Ammon's horn (tissue), 1 donor: ENCODE measurements at regions not wholly inside any gene's neighbourhood (a gene's known extent, or its start where the extent isn't known, plus 50 kb on each side); places are given as distances from the start of the nearest gene placed in this dataset.
"Not testable (repeated sequence)": the region's sequence is repeated elsewhere in the genome, so short reads cannot be mapped to it uniquely, and the experiment has no call there.

Experiments
- DNase-seq: peaks from one replicate; pipeline ENCODE4 v3.0.0-alpha.2; 2016; ENCODE audit warnings: low spot score

DNA sequence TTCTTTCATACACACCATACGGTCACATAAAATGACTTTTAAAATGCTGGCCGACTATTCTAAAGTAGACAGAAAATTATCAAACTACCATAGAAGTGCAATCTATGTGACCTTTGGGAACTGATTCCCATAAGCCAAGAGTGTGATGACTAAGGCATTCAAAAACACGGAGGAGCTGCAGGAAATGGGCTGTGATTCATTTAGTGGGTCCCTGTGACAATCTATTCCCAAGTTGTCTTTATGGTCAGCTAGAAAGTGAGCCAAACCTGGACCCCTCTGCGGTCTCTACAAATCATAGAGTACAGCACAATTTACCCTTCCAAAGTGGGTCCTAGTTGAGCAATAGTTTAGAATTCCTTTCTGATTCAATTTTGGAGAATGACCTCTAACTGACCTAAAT is 251.5 kb upstream of the CBLB start:
- DNase-seq, result no peak

GRCh38 chr3:106121491-106122289 is 252.9 kb upstream of the CBLB start:
- no peak for DNase-seq

DNA sequence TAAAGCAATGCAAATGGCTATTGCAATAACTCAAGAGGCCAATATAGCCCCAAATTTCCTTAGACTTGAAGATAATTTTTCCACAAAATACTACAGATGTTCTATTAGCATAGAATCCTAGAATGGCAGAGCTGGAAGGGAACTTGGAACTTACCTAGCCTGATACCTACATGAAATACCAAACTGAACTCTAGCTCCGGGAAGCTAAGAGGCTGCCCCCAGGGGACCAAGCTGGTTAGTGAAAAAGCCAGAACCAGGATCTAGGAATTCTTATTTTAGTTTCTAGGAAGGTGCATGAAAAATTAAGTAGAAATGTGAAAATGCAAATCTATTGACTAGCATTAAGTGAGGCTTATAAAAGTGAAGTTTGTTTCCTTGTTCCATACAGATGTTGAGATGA is 256.0 kb upstream of the CBLB start:
- no peak for DNase-seq

GRCh38 chr3:106125321-106125720 is 256.5 kb upstream of the CBLB start:
- DNase-seq, result no peak

DNA sequence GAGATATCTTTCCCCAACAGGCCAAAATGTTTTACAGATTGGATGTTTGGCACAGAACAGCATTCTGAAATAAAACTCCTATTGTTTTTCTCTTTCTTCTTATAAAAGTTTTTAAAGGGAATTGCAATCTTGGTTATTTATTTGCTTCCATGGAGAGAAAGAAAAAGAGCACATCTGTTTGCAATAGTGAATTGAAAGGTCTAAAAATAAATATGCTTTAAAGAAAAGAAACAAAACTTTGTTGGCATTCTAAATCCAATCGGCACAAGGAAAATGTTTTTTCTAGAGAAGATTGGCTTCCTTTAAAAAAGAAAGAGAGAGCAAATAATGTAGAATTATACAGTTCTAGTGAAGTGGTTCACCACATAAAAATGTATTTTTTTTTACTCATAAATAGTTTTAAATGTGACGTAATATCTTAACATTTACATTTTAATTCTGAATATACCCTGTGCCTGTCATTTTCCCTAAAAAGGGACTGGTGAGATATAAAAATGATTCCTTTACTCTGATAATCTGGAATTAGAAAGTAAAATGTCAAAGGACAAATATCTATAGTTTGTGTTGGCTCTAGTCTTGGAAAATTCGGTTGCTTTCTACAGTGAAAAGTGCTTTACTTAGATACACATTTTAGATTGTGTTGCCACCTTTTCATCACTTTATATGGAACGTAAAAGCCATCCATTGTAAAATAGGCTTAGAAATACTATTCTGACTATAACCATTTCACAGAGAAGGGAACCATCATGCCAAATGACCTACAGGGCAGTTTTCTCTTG is 257.4 kb upstream of the CBLB start:
- DNase-seq, result no peak

DNA sequence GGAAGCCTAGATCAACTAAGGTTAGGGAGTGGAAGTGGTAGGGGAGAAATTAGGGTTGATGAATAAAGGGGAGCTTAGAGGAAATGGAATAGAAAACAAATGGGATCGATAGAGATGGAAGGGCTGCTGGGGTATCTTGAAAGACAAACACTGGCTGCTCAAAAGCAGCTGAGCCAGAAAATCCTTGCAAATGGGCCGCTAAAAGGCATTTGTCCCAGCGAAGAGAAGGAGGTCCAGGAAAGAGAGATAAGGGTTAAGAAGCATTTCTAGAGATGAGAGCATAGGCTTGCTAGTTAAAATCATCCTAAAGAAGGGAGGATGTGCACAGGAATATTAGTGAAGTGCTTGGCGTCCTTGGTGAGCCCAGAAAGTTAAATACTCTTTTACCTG is 258.0 kb upstream of the CBLB start:
- DNase-seq, result no peak

DNA sequence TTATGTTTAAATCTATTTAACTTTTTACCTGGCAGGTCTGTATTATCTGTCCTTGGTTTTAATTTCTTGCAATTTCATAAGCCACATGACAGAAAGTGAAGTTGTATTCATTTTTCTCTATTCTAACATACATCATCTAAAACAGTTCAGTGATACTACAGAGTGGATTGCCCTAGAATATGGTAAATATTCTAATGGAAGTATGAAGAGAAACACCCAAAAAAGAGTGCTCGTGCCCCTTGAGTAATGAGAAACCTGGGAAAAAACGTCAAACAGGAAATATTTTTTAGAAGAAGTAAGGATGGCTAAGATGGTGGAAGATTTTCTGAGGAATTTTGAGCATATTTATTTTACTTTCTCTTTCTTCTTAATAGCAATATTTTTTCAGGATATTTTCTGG is 261.1 kb upstream of the CBLB start:
- no peak for DNase-seq

DNA sequence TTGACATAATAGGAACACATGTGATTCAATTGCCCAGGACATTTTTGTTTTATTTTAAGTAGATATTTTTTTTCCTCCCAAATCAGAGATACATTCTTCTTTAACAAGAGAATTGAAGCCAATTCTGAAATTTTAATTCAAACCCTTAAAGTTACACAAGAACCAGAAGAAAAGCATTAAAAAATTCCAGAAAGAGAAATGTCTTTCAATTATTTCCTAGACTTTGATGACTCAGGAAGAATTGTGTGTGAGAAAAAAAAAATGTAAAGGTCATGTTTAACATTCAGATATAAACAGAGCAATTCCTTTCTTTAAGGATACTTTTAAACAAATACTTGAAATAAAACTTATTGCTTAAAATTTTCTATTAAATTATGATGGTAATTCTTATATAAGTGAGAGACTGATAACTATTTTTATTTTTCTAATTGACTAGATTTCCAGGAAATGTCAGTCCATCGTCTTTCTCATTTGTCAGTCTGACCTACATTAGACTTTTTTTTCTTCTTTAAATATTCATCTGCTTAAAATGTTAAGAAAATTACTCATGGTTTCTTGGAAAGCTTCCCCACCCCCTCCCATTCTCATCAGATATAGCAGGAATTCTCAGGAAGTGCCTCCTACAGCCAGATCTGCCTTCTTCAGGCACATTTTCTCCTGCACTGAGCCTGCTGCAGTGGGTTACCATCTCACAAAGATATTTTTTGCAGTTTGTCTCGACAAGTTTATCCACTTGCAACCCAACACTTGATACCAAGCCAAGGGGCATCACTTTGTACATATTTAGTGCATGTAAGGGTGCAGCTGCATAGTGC is 261.8 kb upstream of the CBLB start:
- no peak for DNase-seq

- DNase-seq, result no peak
Measured at GRCh38 chr3:106135451-106136160, 266.8 kb upstream of the CBLB start.

DNA sequence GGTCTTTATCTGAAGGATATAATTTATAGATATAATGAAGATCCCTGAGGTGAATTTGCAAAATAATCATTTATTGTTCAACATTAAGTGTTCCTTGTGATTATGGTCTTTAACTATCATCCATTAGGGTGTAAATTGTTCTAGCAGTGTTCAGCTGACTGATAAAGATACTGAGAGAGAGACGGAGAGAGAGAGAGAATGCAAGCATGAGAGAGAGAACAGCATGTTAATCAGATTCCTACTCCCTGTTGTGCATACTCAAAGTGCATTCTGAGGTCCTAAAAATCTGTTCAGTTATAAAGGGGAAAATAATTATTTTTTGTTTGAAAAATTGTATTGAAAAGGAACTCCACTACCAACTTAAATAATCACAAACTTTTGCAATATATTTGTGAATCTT is 271.0 kb upstream of the CBLB start:
- no peak for DNase-seq

- DNase-seq, result no peak
Measured at GRCh38 chr3:106140431-106140830, 271.6 kb upstream of the CBLB start.

DNA sequence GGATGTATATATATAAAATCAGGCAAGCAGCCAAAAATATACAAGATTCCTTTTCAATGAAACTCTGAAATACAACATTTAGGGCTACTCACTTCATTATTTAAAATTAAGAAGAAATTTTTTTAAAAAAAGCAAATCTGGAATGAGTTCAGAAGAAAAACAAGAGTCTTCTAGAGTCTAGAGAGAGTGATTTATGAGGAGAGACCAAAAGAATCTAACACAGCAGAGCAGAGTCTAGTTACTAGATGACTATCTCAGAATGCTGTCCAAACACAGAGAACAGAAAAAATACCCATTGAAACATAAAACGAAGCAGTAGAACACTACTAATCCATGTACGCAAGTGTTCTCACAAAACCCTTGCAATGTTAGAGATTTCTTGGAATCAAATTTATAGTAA is 275.2 kb upstream of the CBLB start:
- no peak for DNase-seq

GRCh38 chr3:106148440-106149082 is 279.7 kb upstream of the CBLB start:
- DNase-seq, result not testable (repeated sequence)

- no peak for DNase-seq
Measured at GRCh38 chr3:106157411-106157810, 288.6 kb upstream of the CBLB start.

GRCh38 chr3:106160396-106160795 is 291.6 kb upstream of the CBLB start:
- no peak for DNase-seq

GRCh38 chr3:106161246-106161645 is 292.4 kb upstream of the CBLB start:
- DNase-seq, result no peak

- no peak for DNase-seq
Measured at GRCh38 chr3:106167728-106168127, 298.9 kb upstream of the CBLB start.

DNA sequence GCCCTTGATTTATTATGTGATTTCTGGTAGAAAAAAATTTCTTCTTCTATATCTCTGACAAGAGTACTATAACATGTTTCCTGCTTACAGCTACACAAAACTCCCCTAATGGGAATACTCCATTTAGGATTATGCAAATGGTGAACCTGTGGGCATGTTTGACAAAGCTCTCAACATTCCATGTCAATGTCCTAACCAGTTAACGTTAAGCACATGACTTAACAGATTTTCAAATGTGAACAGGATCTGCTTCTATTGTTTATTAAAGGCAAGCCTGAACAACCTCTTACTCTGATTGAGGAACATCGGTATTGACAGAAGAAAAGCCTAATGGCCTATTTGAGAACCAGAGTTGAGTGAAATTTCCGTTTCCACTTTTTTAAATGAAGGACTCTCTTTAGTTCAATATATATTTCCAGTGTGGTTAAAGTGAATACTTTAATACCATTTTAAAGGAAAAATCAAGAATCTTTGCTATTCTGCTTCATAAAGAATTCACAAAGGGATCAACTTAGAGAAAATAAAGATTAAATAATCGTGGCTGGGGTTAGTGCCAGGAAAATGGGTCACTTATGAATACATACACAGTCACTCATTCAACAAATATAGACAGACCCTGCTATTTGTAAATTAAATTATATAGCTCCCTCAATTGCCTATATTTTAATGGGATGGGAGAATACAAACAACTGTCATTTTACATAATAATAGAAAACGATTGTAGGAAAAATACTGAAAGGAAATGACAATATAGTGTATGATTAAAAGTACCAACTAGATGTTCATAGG is 300.3 kb upstream of the CBLB start:
- DNase-seq, result no peak

DNA sequence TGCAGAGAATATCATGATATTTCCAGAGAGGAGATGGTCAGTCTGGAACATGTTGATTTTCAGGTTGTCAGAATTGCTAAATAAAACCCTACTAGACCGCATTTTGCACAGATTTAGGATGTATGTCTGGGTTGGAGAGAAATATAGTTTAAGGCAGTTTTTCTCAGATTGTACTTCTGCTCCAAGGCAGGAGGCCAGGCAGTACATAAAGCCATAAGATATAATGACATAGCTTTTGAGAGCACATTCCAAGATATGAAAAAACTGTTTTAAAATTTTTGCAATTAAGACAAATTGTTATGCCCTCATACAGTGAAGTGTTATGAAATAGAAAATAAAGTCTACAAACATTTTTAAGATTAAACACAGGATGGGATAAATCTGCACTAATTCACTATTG is 301.8 kb upstream of the CBLB start:
- DNase-seq, result no peak

- DNase-seq, result no peak
Measured at GRCh38 chr3:106172101-106172500, 303.3 kb upstream of the CBLB start.

DNA sequence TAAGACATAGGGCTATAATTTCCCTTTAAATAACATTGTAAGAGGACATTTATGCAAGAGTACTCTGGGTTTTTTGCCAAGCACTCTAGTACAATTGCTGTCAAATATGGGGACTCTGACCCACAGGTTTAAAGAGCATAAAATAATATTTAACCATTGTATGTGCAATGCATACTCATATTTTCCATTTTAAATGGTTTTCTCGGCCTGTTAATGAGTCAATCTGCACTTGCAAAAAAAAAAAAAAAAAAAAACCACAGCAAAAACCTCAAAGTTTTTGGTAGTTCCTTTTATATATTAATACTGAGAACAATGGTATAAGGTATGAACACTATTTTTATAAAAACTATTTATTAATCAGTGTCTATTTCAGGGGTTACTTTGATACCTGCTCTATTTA is 304.0 kb upstream of the CBLB start:
- DNase-seq, result no peak
